ENCODE measurements at regions not wholly inside any gene's neighbourhood (a gene's known extent, or its start where the extent isn't known, plus 50 kb on each side); places are given as distances from the start of the nearest gene placed in this dataset.

- H3K27me3 ChIP-seq = peaks cover 0 to 76% of the 10 kb centered on the region in 2 donors
- no peak for TF ChIP-seq POLR2AphosphoS5 (IDR thresholded peaks at IDR 0.05)
- no peak for TF ChIP-seq CTCF (IDR thresholded peaks at IDR 0.05)
- no peak for TF ChIP-seq POLR2A (IDR thresholded peaks at IDR 0.05)
Observed at GRCh38 chr16:86806838-86807351, 228.5 kb downstream of the FOXL1 start.

GRCh38 chr16:86808863-86809444 is 230.6 kb downstream of the FOXL1 start:
- intact Hi-C loops (cut with DNase I; ENCODE audit: low total_unique reads) = no loop called here
- Histone ChIP-seq H3K9me3 (no peaks in the 10 kb centered on the region), H3K27ac (no peak overlapping the region), H3K4me3 (no peak overlapping the region), H3K4me1 (no peaks in the 10 kb centered on the region), H3K36me3 (no peaks in the 10 kb centered on the region), H3K27me3 (peaks cover 0 to 66% of the 10 kb centered on the region in 2 donors)
- no peak for TF ChIP-seq POLR2AphosphoS5 (IDR thresholded peaks at IDR 0.05)
- no peak for TF ChIP-seq POLR2A (IDR thresholded peaks at IDR 0.05)
- no peak for TF ChIP-seq CTCF (IDR thresholded peaks at IDR 0.05)
- no peak for DNase-seq (ENCODE audit: low spot score in 2 of 2)

More at GRCh38 chr16:86806838-86807351, 228.5 kb downstream of the FOXL1 start:
- H3K27ac ChIP-seq = no peak overlapping the region
- intact Hi-C loops (cut with DNase I; ENCODE audit: low total_unique reads) = no loop called here
- no peak for DNase-seq (ENCODE audit: low spot score in 2 of 2)
- H3K9me3 ChIP-seq = peaks cover 0 to 2% of the 10 kb centered on the region in 2 donors
- H3K4me1 ChIP-seq = no peaks in the 10 kb centered on the region
- no peaks in the 10 kb centered on the region for H3K36me3 ChIP-seq
- H3K4me3 ChIP-seq = no peak overlapping the region

GRCh38 chr16:86809458-86809955 is 231.2 kb downstream of the FOXL1 start:
- intact Hi-C loops (cut with DNase I; ENCODE audit: low total_unique reads) = no loop called here
- no peaks in the 10 kb centered on the region for H3K36me3 ChIP-seq
- H3K27me3 ChIP-seq = peaks cover 0 to 62% of the 10 kb centered on the region in 2 donors
- H3K9me3 ChIP-seq = no peaks in the 10 kb centered on the region
- no peak overlapping the region for H3K4me3 ChIP-seq
- no peak overlapping the region for H3K27ac ChIP-seq
- DNase-seq (ENCODE audit: low spot score in 2 of 2) = no peak
- H3K4me1 ChIP-seq = no peaks in the 10 kb centered on the region
- no peak for TF ChIP-seq CTCF (IDR thresholded peaks at IDR 0.05)

GRCh38 chr16:86810062-86810461 is 231.7 kb downstream of the FOXL1 start:
- no peaks in the 10 kb centered on the region for H3K9me3 ChIP-seq
- H3K4me3 ChIP-seq = no peak overlapping the region
- peaks cover 0 to 58% of the 10 kb centered on the region in 2 donors for H3K27me3 ChIP-seq
- no peaks in the 10 kb centered on the region for H3K36me3 ChIP-seq
- no peak overlapping the region for H3K27ac ChIP-seq
- TF ChIP-seq POLR2AphosphoS5 (IDR thresholded peaks at IDR 0.05) (no peak), POLR2A (IDR thresholded peaks at IDR 0.05) (no peak), CTCF (IDR thresholded peaks at IDR 0.05) (no peak)
- intact Hi-C loops (cut with DNase I; ENCODE audit: low total_unique reads) = no loop called here
- DNase-seq (ENCODE audit: low spot score in 2 of 2) = no peak
- no peaks in the 10 kb centered on the region for H3K4me1 ChIP-seq

- no peaks in the 10 kb centered on the region for H3K4me1 ChIP-seq
- H3K36me3 ChIP-seq = no peaks in the 10 kb centered on the region
- TF ChIP-seq POLR2AphosphoS5 (IDR thresholded peaks at IDR 0.05) = no peak
- TF ChIP-seq POLR2A (IDR thresholded peaks at IDR 0.05) = no peak
- no peak for TF ChIP-seq CTCF (IDR thresholded peaks at IDR 0.05)
- intact Hi-C loops (cut with DNase I; ENCODE audit: low total_unique reads) = no loop called here
- DNase-seq (ENCODE audit: low spot score in 2 of 2) = no peak
- H3K27ac ChIP-seq = no peak overlapping the region
- H3K9me3 ChIP-seq = no peaks in the 10 kb centered on the region
- peaks cover 0 to 40% of the 10 kb centered on the region in 2 donors for H3K27me3 ChIP-seq
- H3K4me3 ChIP-seq = no peak overlapping the region
Observed at GRCh38 chr16:86812363-86812970, 234.1 kb downstream of the FOXL1 start.
